ENCODE measurements at regions not wholly inside any gene's neighbourhood (a gene's known extent, or its start where the extent isn't known, plus 50 kb on each side); places are given as distances from the start of the nearest gene placed in this dataset.

GRCh38 chr10:4494551-4494950, 331.5 kb upstream of the AKR1E2 start:
- no peaks in the 10 kb centered on the region for H3K4me1 ChIP-seq (ENCODE audit: control insufficient read depth, low read length)
- H3K27me3 ChIP-seq (ENCODE audit: control insufficient read depth, low read length): no peaks in the 10 kb centered on the region
- no peaks in the 10 kb centered on the region; the same call in 1 of the 2 replicates for H3K9me3 ChIP-seq (ENCODE audit: control insufficient read depth, insufficient read depth, low read length)
- H3K79me2 ChIP-seq (ENCODE audit: control insufficient read depth, low read length): no peaks in the 10 kb centered on the region
- TF ChIP-seq, protein P1, sequence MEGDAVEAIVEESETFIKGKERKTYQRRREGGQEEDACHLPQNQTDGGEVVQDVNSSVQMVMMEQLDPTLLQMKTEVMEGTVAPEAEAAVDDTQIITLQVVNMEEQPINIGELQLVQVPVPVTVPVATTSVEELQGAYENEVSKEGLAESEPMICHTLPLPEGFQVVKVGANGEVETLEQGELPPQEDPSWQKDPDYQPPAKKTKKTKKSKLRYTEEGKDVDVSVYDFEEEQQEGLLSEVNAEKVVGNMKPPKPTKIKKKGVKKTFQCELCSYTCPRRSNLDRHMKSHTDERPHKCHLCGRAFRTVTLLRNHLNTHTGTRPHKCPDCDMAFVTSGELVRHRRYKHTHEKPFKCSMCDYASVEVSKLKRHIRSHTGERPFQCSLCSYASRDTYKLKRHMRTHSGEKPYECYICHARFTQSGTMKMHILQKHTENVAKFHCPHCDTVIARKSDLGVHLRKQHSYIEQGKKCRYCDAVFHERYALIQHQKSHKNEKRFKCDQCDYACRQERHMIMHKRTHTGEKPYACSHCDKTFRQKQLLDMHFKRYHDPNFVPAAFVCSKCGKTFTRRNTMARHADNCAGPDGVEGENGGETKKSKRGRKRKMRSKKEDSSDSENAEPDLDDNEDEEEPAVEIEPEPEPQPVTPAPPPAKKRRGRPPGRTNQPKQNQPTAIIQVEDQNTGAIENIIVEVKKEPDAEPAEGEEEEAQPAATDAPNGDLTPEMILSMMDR (IDR thresholded peaks at IDR 0.05; ENCODE audit: low read depth, low read length, poor library complexity, severe bottlenecking): no peak
- TF ChIP-seq EZH2phosphoT487 (IDR thresholded peaks at IDR 0.05; ENCODE audit: borderline replicate concordance, low read length): no peak
- no peak overlapping the region for H3K4me2 ChIP-seq (ENCODE audit: low read length)
- no peaks in the 10 kb centered on the region for H3K9me2 ChIP-seq (replicated peaks; ENCODE audit: control insufficient read depth, low read length)
- H3K36me3 ChIP-seq (ENCODE audit: control insufficient read depth, low read length): no peaks in the 10 kb centered on the region
- H3F3A ChIP-seq (ENCODE audit: control insufficient read depth, insufficient read depth): no peaks in the 10 kb centered on the region
- no peak overlapping the region for H3K4me3 ChIP-seq (ENCODE audit: low read length)
- H3K27ac ChIP-seq (ENCODE audit: low read depth, low read length): no peak overlapping the region
- H4K20me1 ChIP-seq (ENCODE audit: control insufficient read depth, insufficient read depth, low read depth, low read length): no peaks in the 10 kb centered on the region

DNA sequence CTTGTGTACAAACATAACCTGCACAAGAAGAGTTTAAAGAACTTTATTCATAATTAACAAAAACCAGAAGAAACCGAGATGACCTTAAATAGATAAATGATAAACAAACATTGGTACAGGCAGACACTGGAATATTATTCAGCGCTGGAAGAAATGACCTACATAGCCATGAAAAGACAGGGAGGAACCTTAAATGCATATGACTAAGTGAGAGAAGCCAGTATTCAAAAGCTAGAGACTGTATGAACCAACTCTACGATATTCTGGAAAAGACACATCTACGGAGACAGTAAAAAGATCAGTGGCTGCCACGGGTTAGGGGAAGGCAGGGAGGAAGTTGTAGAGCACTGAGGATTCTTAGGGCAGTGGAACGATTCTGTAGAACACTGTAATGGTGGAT, 333.8 kb upstream of the AKR1E2 start:
- Histone ChIP-seq H3K79me2 (ENCODE audit: control insufficient read depth, low read length) (no peaks in the 10 kb centered on the region), H3K9me3 (ENCODE audit: control insufficient read depth, insufficient read depth, low read length) (peaks cover 2% of the 10 kb centered on the region; the same call in 1 of the 2 replicates), H4K20me1 (ENCODE audit: control insufficient read depth, insufficient read depth, low read depth, low read length) (no peaks in the 10 kb centered on the region), H3K36me3 (ENCODE audit: control insufficient read depth, low read length) (no peaks in the 10 kb centered on the region), H3F3A (ENCODE audit: control insufficient read depth, insufficient read depth) (no peaks in the 10 kb centered on the region), H3K4me1 (ENCODE audit: control insufficient read depth, low read length) (no peaks in the 10 kb centered on the region), H3K4me2 (ENCODE audit: low read length) (no peak overlapping the region), H3K4me3 (ENCODE audit: low read length) (no peak overlapping the region), H3K27ac (ENCODE audit: low read depth, low read length) (no peak overlapping the region), H3K27me3 (ENCODE audit: control insufficient read depth, low read length) (no peaks in the 10 kb centered on the region), H3K9me2 (replicated peaks; ENCODE audit: control insufficient read depth, low read length) (no peaks in the 10 kb centered on the region)
- no peak for TF ChIP-seq EZH2phosphoT487 (IDR thresholded peaks at IDR 0.05; ENCODE audit: borderline replicate concordance, low read length)
- TF ChIP-seq, protein P1 (IDR thresholded peaks at IDR 0.05; ENCODE audit: low read depth, low read length, poor library complexity, severe bottlenecking): no peak

DNA sequence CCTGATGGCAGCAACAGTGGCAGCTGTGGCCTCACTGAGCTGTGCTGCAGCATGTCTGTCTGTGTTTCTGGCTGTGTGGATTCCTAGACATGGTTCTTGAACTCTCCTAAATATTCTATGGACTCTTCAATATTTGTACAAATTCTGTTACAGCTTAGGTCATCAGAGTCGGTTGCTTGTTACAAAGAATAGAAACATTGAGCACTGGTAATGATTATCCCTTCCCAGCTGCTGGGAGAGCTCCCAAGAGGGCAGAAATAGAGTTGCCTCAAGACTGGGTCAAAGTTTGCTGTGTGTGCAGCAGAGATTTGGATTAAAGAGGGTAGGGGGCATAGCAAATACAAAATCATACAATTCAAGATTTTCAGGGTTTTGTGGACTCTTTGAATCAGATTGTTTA, 337.1 kb upstream of the AKR1E2 start:
- H3K9me2 ChIP-seq (replicated peaks; ENCODE audit: control insufficient read depth, low read length): no peaks in the 10 kb centered on the region
- no peaks in the 10 kb centered on the region for H3K79me2 ChIP-seq (ENCODE audit: control insufficient read depth, low read length)
- no peaks in the 10 kb centered on the region for H4K20me1 ChIP-seq (ENCODE audit: control insufficient read depth, insufficient read depth, low read depth, low read length)
- H3K4me1 ChIP-seq (ENCODE audit: control insufficient read depth, low read length): no peaks in the 10 kb centered on the region
- no peak overlapping the region for H3K27ac ChIP-seq (ENCODE audit: low read depth, low read length)
- H3F3A ChIP-seq (ENCODE audit: control insufficient read depth, insufficient read depth): no peaks in the 10 kb centered on the region
- no peak overlapping the region for H3K4me2 ChIP-seq (ENCODE audit: low read length)
- H3K36me3 ChIP-seq (ENCODE audit: control insufficient read depth, low read length): no peaks in the 10 kb centered on the region
- no peaks in the 10 kb centered on the region for H3K27me3 ChIP-seq (ENCODE audit: control insufficient read depth, low read length)
- H3K4me3 ChIP-seq (ENCODE audit: low read length): no peak overlapping the region
- TF ChIP-seq EZH2phosphoT487 (IDR thresholded peaks at IDR 0.05; ENCODE audit: borderline replicate concordance, low read length): no peak
- TF ChIP-seq, protein P1 (IDR thresholded peaks at IDR 0.05; ENCODE audit: low read depth, low read length, poor library complexity, severe bottlenecking): no peak
- H3K9me3 ChIP-seq (ENCODE audit: control insufficient read depth, insufficient read depth, low read length): peaks cover 2% of the 10 kb centered on the region; the same call in 1 of the 2 replicates
